Hippocampal formation (tissue), 2 donors: ENCODE measurements at regions not wholly inside any gene's neighbourhood (a gene's known extent, or its start where the extent isn't known, plus 50 kb on each side); places are given as distances from the start of the nearest gene placed in this dataset.

Source experiments
- DNase-seq, 2 donors: peaks; one replicate each; lab custom pipeline; 2025; lab: John Stamatoyannopoulos, UW

DNA sequence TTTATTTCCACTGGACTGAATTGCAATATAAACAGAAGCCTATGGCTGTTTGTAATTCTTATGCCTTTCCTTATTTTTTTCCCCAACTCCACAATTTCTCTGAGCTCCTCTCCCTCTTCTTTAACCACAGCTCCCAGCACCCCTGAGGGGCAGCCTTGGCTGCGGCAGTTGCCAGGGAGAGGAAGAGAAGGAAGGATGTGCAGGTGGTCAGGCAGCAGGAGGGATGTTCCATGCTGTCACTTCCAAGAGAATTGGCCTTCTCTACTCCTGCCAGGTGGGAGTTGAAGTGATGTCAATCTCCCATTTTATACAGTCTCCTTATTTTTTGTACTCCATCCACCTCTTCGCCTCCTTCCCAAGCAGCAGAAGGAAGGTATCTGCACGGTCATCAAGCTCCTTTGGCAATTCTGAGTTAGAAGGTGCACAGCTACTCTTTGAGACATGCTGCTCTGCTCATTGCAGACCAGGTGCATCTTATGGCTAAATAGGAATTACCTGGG, 343.3 kb upstream of the RPS6KA3 start:
- no peak for DNase-seq

DNA sequence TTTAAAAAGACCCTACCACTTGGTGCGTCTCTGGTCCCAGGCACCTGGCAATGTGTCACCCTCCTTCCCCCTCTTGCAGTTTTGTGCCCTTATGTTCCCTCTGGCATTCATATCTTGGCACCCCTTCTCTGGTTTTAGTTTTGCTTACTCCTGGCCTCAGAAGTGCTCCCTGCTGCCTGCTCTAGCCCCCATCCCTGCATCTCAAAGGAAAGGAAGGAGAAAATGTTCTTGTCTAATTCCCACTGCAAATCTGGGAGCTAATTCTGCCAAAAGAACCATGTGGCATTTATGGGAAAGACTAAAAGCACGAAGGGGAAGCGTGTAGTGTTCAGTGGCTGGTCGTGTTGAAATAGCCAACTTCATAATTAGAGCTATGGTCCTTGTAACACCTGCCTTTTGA, 340.1 kb upstream of the RPS6KA3 start:
- DNase-seq = no peak

DNA sequence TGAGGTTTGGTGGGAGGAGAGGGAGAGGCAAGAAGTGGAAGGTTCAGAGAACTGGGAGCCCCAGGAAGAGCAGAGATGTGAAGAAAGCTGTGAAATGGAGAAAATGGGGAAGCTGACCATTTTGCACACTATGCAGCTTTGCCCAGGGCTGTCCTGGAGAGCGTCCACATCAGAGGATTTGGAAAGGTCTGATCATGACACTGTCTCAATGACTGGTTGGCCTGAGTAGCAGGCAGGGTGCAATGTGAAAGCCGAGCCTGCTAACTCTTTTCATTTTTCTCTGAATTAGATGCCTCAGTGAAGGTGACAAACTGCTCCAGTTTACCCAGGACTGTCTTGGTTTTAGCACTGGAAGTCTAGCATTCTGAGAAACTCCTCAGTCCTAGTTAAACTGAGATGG, 330.1 kb upstream of the RPS6KA3 start:
- peak in 1 of 2 donors; percentile 0 for DNase-seq

DNA sequence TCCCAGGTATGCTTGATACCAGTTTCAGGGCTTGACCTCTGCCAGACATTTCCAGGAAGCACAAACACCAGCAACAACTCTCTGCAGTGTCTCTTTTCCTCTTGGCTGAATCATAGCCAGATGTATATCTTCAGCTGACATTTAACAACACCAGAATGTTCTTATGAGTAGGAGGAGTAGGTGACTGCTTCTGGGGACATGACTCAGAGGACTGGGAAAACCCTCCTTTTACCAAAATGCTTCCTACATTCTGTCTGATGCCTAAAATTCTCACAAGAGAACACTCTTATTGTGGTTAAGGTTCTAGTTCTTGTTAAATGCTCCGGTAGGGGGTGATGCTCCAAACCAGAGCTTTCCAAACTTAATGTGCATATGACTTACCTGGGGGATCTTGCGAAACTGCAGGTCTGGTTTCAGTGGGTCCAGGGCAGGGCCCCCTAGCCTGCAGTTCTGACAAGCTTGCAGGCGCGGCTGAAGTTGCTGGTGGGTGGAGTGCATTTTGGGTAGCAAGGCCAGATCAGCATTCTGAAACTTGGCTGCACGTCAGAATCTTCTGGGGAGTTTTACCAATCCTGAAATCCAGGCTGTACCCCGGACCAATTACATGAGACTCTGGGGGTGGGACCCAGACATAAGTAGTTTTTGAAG, 329.3 kb upstream of the RPS6KA3 start:
- no peak for DNase-seq

DNA sequence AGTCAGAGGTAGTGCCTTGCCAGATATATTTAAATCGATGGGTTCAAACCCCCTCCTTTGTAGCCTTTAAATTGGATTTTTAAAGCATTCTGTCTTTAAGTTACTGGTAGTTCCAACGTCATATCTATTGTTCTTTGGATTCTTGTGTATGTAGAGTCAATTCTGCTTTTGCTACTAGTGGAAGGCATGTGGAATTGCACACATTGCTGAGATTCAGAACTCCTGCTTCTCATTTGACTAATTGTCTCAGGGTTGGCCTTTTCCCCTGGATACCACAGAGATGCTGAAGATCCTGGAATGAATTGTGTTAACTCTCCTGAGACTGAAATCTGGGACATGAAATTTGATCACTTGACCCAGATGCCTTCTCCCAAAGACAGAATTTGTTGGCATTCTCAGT, 328.3 kb upstream of the RPS6KA3 start:
- DNase-seq = no peak

DNA sequence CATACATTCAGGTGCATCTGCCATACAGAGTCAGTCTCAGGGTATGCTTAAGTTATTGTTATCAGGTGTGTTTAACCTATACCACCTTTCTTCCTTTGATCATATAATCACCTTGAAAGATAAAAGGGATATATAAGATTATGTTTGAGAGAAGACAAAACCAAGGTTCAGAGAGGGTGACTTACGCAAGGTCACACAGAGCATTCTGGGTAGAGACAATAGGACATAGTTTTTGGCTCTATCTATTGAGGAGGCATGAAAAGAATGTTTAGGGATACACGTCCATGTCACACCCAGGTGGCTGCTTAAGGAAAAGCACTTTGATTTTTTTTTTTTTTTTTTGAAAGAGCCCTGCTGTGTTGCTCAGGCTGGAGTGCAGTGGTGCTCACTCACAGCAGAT, 327.1 kb upstream of the RPS6KA3 start:
- DNase-seq = no peak

DNA sequence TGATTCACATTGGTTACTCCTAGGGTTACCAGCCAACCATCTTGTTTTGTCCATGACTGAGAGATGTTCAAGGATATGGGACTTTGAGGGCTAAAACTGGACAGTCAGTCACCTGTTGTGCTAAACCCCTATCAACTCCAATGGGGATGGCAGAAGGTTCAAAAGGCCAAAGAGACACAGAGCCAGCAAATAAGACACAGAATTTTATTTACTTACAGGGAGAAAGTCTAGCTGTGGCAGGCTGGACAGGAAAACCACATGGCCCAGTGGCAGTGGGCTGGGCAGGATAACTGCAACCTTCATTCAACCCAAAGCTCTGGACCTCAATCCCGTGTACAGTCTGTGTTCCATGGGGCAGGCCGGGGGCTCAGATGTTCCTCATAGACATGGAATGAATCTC, 326.7 kb upstream of the RPS6KA3 start:
- no peak for DNase-seq

DNA sequence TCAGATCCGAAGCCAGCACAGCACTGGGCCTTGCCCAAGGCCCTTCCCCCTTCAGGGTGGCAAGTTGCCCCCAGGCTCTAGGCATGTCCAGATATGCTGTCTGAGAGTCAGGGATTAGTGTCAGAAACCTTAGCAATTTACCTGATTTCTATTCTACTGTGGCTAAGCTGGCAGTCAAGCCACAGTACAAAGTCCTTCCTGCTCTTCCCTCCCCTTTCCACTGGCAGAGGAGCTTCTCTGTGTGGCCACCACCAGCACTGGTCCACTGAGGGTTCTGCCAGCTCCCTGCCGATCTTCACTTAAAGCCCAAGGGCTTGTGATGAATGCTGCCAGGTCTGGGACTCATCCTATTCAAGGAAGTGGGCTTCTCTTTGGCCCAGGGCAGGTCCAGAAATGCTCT, 324.5 kb upstream of the RPS6KA3 start:
- DNase-seq = no peak

DNA sequence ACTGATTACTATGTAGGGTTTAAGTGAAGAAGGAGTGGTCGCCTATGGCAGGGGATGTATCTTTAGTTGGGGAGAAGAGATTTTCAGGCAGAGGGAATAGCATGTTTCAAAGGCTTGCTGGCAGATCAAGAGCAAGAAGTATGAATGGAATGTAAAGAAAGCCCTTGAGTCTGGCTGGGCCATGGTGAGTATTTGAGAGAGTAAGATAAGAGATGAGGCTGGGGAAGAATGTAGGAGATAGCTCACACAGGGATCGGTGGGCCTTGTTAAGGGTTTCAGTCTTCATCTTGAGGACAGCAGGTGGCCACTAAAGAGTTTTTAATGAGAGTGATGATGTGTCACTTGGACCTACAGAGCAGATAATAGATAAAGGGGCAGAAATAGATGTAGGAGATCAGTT, 319.1 kb upstream of the RPS6KA3 start:
- no peak for DNase-seq

DNA sequence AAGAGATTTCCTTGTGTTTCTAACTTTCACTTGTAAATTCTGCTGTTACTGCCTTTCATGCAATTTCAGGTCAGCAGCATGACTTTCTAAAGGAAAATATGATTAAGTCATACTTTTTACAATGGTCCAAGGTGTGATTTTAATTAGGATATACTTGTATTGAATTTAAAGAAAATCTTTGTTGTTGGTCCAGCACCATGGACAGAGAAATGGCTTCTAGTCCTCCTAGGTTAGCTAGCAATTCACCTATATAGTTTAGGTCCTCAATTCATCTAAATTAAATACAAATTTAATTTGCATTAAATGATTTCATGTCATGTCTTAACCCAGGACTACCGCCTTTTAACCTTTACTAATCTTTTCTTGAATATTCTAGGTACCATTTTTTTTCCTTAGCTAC, 304.9 kb upstream of the RPS6KA3 start:
- no peak for DNase-seq

DNA sequence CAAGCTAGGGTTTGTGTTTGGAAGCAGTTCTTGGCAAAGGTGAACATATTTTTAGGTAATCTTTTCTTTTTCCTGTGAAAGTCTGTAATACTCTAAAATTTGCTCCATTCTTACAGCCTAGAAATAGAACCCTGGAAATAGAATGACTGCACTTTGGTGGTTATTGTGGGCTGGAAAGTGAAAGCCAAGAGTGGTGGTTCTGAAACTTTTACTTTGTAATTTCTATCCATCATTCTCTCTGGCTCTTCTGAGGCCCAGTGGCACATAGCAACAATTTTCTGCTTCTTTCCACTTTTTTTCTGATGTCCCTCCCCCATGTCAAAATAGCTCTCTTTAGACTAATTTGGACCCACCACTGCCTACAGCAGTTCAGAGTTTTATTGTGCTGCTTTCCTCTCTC, 300.4 kb upstream of the RPS6KA3 start:
- DNase-seq = no peak

DNA sequence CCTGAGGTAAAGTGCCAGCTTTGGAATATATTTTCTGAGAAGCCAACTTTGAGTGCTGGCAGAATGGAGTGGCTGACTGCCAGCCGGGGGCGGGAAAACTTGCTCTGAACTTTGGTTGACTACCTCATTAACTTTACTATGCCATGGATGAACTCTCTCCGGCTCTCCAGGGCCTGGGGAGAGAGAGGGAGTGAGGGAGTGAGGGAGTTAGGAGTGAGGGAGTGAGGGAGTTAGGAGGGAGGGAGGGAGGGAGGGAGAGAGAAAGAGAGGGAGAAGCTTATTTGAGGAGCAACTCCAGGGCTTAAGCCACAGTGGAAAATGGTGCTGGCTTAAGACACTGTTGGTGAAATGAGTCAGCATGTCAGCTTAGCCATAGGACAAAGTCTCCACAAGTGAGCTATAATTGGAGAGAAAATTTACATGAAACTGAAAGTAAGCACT, 280.9 kb upstream of the RPS6KA3 start:
- no peak for DNase-seq

DNA sequence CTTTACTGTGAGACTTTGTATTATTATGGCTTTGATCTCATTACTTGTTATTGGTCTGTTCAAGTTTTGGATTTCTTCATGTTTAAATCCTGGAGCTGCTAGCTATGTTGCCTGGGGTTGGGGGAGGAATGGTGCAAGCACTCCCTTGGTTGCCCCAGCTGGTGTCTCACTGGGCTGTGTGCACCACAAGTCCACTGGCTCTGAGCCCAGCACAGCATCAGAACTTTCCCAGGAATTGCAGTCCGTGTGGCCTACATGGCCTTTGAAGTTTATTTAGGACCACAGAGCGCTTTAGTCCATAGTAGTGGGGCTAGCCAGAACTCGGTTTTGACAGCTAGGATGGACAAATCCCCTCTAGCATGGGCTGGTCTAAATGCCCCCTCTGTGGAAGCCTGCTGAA, 278.8 kb upstream of the RPS6KA3 start:
- no peak for DNase-seq

DNA sequence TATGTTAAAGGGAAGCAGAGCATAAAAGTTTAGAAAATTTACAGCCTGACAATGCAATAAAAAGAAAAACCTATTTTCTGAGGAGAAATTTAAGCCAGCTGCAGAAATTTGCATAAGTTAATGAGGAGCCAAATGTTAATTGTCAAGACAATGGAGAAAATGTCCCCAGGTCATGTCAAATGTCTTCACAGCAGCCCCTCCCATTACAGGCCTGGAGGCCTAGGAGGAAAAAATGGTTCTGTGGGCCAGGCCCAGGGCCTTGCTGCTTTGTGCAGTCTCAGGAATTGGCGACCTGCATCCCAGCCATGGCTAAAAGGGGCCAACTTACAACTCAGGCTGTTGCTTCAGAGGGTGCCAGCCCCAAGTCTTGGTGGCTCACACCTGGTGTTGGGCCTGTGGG, 275.4 kb upstream of the RPS6KA3 start:
- no peak for DNase-seq

DNA sequence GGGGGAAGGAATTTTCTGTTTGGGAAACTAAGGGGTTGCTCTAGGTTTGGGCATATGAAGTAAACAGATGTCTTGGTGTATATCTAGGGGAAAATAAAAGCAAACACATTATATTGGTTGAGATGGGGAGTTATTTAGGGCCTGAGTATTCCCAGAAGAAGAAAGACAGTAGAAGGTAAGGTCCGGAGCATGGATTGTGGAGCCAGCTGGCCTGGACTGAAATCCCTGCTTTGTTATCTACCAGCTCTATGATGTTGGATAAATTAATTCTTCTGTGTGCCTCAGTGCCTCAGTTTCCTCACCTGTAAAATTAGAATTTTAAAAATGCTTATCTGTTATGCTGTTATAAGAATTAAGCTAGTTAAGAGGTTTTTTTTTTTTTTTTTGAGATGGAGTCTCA, 272.3 kb upstream of the RPS6KA3 start:
- DNase-seq = no peak

DNA sequence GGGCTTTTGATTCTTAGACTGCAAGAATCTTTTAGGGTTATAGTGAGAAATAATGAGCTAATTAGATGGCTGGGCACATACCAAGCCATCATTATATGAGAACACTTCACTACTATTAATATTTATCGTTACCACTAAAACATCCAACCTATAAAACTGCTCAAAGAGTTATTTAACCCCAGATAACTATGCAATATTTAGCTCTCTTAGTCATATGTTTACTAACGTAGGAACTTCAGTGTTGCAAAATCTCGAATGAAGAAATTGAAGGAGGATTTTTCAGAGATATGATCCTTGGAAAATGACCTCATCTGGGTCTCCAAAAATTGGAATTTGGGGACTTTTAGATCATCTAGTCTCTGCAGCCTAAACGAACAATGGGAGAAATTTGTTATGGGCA, 265.0 kb upstream of the RPS6KA3 start:
- no peak for DNase-seq

DNA sequence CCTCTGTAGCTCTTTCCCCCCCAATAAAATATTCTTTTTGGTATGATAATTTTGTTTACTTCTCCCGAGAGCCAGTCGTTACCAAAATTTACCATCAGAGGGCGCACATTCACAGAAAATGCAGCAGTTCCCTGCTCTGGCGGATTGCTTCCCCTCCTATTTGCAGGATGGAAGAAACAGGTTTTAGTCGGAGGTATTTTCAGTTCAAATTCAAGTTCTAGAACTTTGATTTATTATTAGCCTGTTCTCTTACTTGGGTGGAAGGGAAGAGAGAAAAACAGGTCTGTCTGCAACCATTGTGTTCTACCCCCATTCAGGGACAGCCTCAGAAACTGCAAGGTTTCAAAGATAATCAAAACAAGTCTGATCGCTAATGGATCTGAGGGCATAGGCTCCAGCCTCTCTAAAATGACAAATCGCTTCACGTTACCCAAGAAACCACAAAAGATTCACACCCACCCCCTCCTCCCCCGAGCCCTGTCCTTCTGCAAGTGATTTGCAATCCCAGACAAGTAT, 263.8 kb upstream of the RPS6KA3 start:
- DNase-seq = peak; percentile 25 to 49

DNA sequence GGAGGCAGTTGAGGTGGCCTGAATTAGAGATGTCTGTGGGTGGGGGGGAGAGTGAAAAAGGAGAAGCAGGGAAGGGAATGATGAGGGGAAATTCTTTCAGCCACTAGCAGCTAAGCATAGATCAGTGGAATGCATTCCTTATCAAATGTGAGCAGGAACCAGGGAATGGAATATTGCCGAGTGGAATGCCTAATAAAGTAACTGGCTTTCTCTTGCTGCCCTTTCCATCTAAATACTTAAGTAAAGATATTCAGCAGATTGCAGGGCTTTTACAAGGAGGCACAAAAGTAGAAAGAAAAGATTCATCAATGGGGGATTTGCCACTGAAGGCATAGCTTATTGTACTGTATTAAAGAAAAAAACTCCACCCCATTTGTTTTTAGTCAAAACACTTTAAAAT, 263.0 kb upstream of the RPS6KA3 start:
- no peak for DNase-seq

DNA sequence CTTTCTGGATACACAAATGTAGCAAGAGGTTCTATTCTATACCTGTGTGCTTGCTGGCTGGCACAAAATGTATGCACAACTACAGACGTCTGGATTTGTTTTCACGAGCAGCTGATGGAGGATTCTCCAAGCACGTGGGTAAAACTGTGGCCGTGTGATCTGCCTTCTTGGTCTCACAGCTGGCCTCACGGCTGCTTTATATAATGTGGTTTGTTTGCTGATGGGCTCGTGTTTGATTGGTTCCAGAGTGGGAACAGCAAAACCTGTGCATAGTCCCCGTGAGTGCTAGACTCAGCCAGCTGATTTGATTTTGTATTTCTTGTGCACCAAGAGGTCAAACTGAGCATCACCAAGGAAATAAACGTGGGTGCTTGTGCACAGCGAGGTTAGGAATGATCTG, 262.6 kb upstream of the RPS6KA3 start:
- DNase-seq = no peak

DNA sequence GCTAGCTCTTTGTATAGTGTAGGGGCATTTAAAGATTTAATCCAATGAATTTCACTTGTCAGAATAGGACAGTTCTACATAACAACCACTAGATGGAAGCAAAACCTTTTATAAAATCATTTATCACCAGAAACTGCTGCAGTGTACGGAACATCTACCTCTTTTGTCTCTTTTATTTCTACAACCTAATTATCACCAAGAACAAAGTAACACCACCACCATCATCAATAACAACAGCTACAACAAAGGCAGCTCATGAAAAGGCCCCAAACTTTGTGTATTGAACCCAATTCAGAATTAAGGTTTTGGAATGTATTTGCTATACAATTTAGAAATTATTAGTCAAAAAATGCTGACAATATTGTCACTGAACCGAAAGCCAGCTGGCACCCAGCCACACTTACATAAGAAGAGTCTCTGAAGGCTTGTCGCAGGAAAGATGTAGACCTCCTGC, 260.9 kb upstream of the RPS6KA3 start:
- DNase-seq = peak in 1 of 2 donors; percentile 79

DNA sequence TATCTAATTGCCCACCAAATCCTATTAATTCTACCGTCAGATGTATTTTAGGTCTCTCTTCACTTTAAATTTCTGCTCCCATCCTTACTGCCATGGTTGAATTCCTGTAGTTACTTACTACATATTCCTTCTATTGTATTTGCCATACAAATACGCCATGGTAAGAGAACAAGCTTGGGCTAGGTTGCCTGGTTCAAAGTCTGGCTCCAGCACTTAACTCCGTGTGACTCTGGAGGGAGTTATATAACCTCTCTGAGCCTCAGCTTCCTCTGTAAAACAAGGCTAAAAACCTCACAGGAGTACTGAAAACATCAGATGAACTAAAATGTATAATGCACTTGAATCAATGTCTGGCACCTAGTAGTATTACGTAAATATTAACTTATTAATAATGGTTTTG, 260.3 kb upstream of the RPS6KA3 start:
- DNase-seq = no peak

DNA sequence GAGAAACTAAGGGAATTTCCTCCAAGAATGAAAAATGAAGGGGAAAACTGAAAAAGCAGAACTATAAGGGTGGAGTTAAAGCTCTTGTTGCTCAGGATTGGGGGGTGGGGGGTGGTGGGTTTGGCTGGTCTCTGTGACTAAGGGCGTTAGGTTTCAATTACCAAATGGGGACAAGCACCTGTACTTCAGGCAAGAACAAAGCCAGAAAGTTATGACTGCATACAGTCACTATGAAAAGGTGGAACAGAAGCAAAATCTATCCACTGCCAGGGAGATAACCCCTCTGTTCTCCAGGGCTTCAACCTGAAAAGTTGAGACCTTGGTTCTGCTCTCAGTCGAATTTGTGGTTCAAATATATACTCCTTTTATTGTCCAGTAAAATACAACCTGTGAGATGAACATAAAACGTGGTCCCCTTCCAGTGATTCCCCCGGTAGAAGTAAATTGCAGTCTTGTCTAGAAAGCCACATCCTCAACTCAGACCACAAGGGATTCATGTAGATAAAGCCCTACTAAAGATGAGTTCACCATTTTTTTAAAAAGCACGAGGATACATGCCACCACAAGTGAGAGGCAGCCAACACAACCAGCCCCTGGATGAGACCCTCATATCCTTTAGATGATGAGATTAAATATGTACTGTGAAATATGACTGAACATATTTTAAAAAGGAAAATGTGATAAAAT, 257.1 kb upstream of the RPS6KA3 start:
- DNase-seq = no peak

DNA sequence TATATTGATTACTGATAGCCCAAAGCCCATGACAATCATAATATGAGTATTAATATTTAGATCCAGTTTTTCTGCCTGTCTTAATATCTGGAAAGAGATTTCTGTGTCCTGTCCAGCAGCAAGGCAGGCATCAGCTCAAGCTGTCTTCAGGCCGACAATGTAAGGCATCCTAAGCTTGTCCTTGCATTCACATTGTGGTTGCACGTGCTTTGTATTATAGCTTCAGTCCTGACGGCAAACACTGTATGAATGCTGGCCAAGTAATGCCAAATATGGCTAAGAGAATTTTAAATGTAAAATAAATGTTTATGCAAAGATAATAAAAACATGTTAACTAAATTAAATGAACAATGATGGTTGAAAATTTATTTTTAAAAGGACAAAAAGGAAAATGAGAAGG, 255.7 kb upstream of the RPS6KA3 start:
- no peak for DNase-seq

DNA sequence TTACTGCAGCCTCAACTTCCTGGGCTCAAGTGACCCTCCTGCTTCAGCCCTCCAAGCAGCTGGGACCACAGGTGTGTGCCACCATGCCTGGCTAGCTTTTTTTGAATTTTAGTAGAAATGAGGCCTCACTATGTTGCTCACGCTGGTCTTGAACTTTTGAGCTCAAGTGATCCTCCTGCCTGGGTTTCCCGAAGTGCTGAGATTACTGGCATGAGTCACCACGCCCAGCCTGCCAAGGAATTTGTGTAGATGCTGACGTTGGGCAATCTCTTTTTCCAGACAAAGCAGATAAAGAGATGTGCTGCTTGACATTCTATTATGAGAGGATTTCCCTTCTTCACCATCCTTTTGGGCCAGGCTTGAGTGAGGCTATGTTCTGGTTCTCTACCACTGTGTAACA, 254.5 kb upstream of the RPS6KA3 start:
- DNase-seq = no peak
